ENCODE measurements at regions not wholly inside any gene's neighbourhood (a gene's known extent, or its start where the extent isn't known, plus 50 kb on each side); places are given as distances from the start of the nearest gene placed in this dataset.

DNA sequence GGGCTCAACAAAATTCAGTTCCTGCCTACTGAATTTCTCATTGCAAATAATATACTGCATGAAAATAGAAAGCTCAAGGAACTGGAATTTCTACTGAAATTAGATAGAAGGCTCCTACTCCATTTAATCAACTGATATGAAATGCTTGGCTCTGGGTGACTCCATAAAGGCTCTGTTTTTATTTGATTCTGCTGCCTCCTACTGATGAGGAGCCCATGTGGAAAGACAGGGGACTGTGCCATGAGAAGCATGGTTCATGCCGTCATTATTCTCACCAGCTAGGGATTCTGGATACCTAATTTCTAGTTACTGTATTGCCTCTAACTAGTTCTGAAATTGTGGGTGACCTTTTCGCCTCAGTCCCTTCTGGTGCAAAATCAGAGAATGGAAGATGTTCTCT lies 366.2 kb upstream of the DPH6 start:
- TF ChIP-seq, protein P1, sequence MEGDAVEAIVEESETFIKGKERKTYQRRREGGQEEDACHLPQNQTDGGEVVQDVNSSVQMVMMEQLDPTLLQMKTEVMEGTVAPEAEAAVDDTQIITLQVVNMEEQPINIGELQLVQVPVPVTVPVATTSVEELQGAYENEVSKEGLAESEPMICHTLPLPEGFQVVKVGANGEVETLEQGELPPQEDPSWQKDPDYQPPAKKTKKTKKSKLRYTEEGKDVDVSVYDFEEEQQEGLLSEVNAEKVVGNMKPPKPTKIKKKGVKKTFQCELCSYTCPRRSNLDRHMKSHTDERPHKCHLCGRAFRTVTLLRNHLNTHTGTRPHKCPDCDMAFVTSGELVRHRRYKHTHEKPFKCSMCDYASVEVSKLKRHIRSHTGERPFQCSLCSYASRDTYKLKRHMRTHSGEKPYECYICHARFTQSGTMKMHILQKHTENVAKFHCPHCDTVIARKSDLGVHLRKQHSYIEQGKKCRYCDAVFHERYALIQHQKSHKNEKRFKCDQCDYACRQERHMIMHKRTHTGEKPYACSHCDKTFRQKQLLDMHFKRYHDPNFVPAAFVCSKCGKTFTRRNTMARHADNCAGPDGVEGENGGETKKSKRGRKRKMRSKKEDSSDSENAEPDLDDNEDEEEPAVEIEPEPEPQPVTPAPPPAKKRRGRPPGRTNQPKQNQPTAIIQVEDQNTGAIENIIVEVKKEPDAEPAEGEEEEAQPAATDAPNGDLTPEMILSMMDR (IDR thresholded peaks at IDR 0.05; ENCODE audit: unreplicated experiment in 3 of 3): no peak
- Mint-ChIP-seq H3K4me1 (no peaks in the 10 kb centered on the region), H3K27me3 (ENCODE audit: low read depth) (peaks cover 4% of the 10 kb centered on the region), H3K27ac (no peak overlapping the region), H3K4me3 (no peak overlapping the region), H3K36me3 (ENCODE audit: low read depth) (peaks cover 6% of the 10 kb centered on the region), H3K9me3 (peaks cover 4% of the 10 kb centered on the region)

DNA sequence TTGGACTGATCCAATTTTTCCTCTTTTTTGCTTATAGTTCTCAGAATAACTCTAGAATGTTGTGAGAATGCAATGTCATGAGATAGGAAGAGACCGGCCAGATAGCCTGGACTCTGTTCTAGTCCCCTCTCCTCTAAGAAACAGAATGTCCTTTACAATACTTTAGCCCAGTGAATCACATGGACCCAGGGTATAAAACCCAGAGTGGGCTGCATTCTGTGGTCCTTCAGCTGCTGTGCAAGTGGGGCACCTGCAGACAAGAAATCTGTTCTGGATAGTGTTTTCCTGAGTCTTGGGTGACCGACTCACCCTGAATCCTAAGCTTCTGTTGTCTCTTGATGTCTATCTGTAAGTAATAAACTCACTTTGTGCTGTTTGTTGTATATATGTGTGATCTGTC lies 368.6 kb upstream of the DPH6 start:
- Mint-ChIP-seq H3K4me1 (no peaks in the 10 kb centered on the region), H3K36me3 (ENCODE audit: low read depth) (peaks cover 6% of the 10 kb centered on the region), H3K27me3 (ENCODE audit: low read depth) (peaks cover 4% of the 10 kb centered on the region), H3K9me3 (peaks cover 4% of the 10 kb centered on the region), H3K4me3 (no peak overlapping the region), H3K27ac (no peak overlapping the region)
- TF ChIP-seq, protein P1 (IDR thresholded peaks at IDR 0.05; ENCODE audit: unreplicated experiment in 3 of 3): no peak

GRCh38 chr15:35921046-35921445 lies 375.1 kb upstream of the DPH6 start:
- no peaks in the 10 kb centered on the region for H3K27me3 Mint-ChIP-seq (ENCODE audit: low read depth)
- H3K4me1 Mint-ChIP-seq: peaks cover 4% of the 10 kb centered on the region
- no peak overlapping the region for H3K4me3 Mint-ChIP-seq
- no peaks in the 10 kb centered on the region for H3K9me3 Mint-ChIP-seq
- no peaks in the 10 kb centered on the region for H3K36me3 Mint-ChIP-seq (ENCODE audit: low read depth)
- peak overlapping the region in 2 of 3 experiments; percentile 19 to 51 for H3K27ac Mint-ChIP-seq
- TF ChIP-seq, protein P1 (IDR thresholded peaks at IDR 0.05; ENCODE audit: unreplicated experiment in 3 of 3): no peak

DNA sequence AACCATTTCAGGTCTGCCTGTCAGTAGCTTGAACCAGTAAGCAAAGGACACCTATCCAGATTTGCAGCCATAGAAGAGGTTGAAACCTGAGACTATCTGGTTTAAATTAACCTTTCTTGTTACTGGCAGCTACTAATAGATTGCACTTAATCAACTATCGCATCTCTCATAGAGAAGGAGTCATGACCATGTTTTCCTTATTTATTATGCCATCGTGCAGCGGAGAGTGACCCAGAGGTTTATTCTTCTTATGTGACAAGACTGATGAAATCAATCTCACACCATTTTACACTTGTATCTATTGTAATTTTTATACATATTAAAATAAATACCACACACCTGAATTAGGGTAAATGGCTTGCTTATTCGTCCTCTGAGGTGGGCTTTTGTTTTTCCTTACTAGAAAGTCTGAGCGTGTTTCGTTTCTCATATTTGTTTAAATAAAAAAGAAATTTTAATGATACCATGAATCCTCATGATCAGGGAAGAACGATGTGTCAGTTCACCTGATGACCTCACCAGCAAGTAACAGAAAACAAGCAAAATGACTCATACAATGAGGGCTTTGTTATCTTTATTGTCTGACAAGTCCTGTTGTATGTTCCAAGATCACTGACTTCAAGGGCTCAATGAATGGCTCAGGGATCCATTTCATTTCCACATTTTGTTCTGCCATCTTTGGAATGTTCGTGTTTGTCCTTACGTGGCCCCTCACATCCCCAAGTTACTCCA lies 379.5 kb upstream of the DPH6 start:
- H3K27ac Mint-ChIP-seq: no peak overlapping the region
- H3K27me3 Mint-ChIP-seq (ENCODE audit: low read depth): no peaks in the 10 kb centered on the region
- H3K9me3 Mint-ChIP-seq: no peaks in the 10 kb centered on the region
- H3K4me3 Mint-ChIP-seq: no peak overlapping the region
- TF ChIP-seq, protein P1 (IDR thresholded peaks at IDR 0.05; ENCODE audit: unreplicated experiment in 3 of 3): no peak
- peaks cover 4% of the 10 kb centered on the region for H3K4me1 Mint-ChIP-seq
- H3K36me3 Mint-ChIP-seq (ENCODE audit: low read depth): no peaks in the 10 kb centered on the region

GRCh38 chr15:35926007-35926380 lies 380.0 kb upstream of the DPH6 start:
- Mint-ChIP-seq H3K4me1 (no peaks in the 10 kb centered on the region), H3K9me3 (no peaks in the 10 kb centered on the region), H3K27ac (no peak overlapping the region), H3K27me3 (ENCODE audit: low read depth) (no peaks in the 10 kb centered on the region), H3K4me3 (no peak overlapping the region), H3K36me3 (ENCODE audit: low read depth) (no peaks in the 10 kb centered on the region)
- TF ChIP-seq, protein P1 (IDR thresholded peaks at IDR 0.05; ENCODE audit: unreplicated experiment in 3 of 3): no peak

GRCh38 chr15:35928847-35929246 lies 382.9 kb upstream of the DPH6 start:
- no peak overlapping the region for H3K4me3 Mint-ChIP-seq
- H3K4me1 Mint-ChIP-seq: peaks cover 5% of the 10 kb centered on the region
- H3K9me3 Mint-ChIP-seq: no peaks in the 10 kb centered on the region
- H3K27ac Mint-ChIP-seq: no peak overlapping the region
- H3K36me3 Mint-ChIP-seq (ENCODE audit: low read depth): no peaks in the 10 kb centered on the region
- H3K27me3 Mint-ChIP-seq (ENCODE audit: low read depth): no peaks in the 10 kb centered on the region
- TF ChIP-seq, protein P1 (IDR thresholded peaks at IDR 0.05; ENCODE audit: unreplicated experiment in 3 of 3): no peak

Data from nephron (organoid).